Smooth muscle cell (in vitro differentiated cells): ENCODE measurements at regions not wholly inside any gene's neighbourhood (a gene's known extent, or its start where the extent isn't known, plus 50 kb on each side); places are given as distances from the start of the nearest gene placed in this dataset.

Experiments
- DNase-seq: peaks from one replicate; lab custom pipeline; 2025; ENCODE audit not compliant: unreplicated experiment; lab: John Stamatoyannopoulos, UW
- H2AFZ ChIP-seq: fragments of 200-600 bp; sonication (generic); 2 replicates; pipeline ENCODE4 v1.6.0; 2016; ENCODE audit warnings: antibody characterized with exemption, low read depth, mild to moderate bottlenecking
- H3F3A ChIP-seq: fragments of 200-600 bp; sonication (generic); 2 replicates; pipeline ENCODE4 v1.6.0; 2017; ENCODE audit warnings: antibody characterized with exemption, low read depth
- H3K27ac ChIP-seq: fragments of 200-600 bp; sonication (generic); 2 replicates; pipeline ENCODE4 v1.5.1; 2016; ENCODE audit warnings: low read depth, mild to moderate bottlenecking
- H3K27me3 ChIP-seq: fragments of 200-600 bp; sonication (generic); 2 replicates; pipeline ENCODE4 v1.6.1; 2016; ENCODE audit warnings: low read depth, mild to moderate bottlenecking
- H3K36me3 ChIP-seq: fragments of 200-600 bp; sonication (generic); 2 replicates; pipeline ENCODE4 v1.5.1; 2016; ENCODE audit warnings: low read depth
- H3K4me1 ChIP-seq: fragments of 200-600 bp; sonication (generic); 2 replicates; pipeline ENCODE4 v1.5.1; 2016; ENCODE audit warnings: low read depth
- H3K4me2 ChIP-seq: fragments of 200-600 bp; sonication (generic); 2 replicates; pipeline ENCODE4 v1.6.0; 2016; ENCODE audit warnings: mild to moderate bottlenecking
- H3K4me3 ChIP-seq: fragments of 200-600 bp; sonication (generic); 2 replicates; pipeline ENCODE4 v1.5.1; 2016; ENCODE audit warnings: mild to moderate bottlenecking
- H3K79me2 ChIP-seq: fragments of 200-600 bp; sonication (generic); 2 replicates; pipeline ENCODE4 v1.6.0; 2016; ENCODE audit warnings: low read depth, mild to moderate bottlenecking
- H3K9ac ChIP-seq: fragments of 200-600 bp; sonication (generic); 2 replicates; pipeline ENCODE4 v1.6.0; 2016; ENCODE audit warnings: low read depth
- H3K9me3 ChIP-seq: fragments of 200-600 bp; sonication (generic); replicated peaks from 2 replicates; pipeline ENCODE4 v1.5.1; 2016; ENCODE audit warnings: low read depth
- H4K20me1 ChIP-seq: fragments of 200-600 bp; sonication (generic); 2 replicates; pipeline ENCODE4 v1.6.0; 2016; ENCODE audit warnings: low read depth
- WGBS: methylation state at CpG from one replicate; pipeline ENCODE4 v1.1.7; 2016; ENCODE audit warnings: low lambda C conversion rate; 5-methylcytosine and 5-hydroxymethylcytosine counted together
- TF ChIP-seq, protein P1 (sequence below): fragments of 200-600 bp; sonication (generic); IDR thresholded peaks from 2 replicates; pipeline ENCODE4 v1.5.1; 2017; ENCODE audit warnings: borderline replicate concordance, mild to moderate bottlenecking, antibody characterized with exemption; ENCODE audit not compliant: insufficient read depth, poor library complexity, severe bottlenecking

DNA sequence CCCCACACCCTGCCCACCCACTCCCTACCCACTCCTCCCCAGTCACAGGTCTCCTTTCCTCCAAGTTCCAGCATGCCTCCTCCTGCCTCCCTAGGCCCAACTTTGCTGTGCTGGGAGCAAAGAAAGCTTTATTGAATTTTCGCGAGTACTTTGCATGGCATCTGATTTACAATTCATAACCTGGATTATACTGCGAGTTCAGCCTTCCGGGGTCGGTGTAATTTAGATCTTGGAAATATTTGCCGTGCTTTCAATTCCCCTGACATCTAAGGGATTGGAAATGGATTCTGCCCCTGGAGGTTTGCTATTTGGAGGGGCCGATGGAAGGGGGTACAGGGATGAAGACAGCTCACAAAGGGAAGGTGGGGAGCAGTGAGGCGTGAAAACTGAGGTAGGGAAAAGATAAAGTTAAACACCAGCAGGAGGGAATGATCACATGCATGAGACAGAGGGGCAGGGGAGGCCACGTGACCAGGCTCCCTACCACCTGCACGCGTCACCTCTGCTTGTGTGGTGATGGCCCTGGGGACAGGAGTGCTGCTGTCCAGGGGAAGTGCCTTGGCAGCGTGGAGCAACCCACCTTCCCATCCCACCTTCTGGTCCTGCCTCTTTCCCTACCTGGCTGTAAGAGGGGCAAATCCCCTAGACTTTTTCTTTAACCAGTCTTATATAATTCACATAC lies 132.3 kb upstream of the RPL38 start:
- Histone ChIP-seq H3K9ac (no peak overlapping the region), H3K27me3 (peaks cover 10% of the 10 kb centered on the region), H4K20me1 (no peaks in the 10 kb centered on the region), H2AFZ (no peak overlapping the region), H3K4me2 (no peak overlapping the region), H3K79me2 (no peaks in the 10 kb centered on the region), H3K4me1 (no peaks in the 10 kb centered on the region), H3K9me3 (no peaks in the 10 kb centered on the region), H3K27ac (no peak overlapping the region), H3F3A (no peaks in the 10 kb centered on the region), H3K36me3 (no peaks in the 10 kb centered on the region), H3K4me3 (no peak overlapping the region)
- DNase-seq = no peak
- WGBS = 91% methylated on average over 12 of the region's 12 CpGs
- TF ChIP-seq, protein P1, sequence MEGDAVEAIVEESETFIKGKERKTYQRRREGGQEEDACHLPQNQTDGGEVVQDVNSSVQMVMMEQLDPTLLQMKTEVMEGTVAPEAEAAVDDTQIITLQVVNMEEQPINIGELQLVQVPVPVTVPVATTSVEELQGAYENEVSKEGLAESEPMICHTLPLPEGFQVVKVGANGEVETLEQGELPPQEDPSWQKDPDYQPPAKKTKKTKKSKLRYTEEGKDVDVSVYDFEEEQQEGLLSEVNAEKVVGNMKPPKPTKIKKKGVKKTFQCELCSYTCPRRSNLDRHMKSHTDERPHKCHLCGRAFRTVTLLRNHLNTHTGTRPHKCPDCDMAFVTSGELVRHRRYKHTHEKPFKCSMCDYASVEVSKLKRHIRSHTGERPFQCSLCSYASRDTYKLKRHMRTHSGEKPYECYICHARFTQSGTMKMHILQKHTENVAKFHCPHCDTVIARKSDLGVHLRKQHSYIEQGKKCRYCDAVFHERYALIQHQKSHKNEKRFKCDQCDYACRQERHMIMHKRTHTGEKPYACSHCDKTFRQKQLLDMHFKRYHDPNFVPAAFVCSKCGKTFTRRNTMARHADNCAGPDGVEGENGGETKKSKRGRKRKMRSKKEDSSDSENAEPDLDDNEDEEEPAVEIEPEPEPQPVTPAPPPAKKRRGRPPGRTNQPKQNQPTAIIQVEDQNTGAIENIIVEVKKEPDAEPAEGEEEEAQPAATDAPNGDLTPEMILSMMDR = no peak

DNA sequence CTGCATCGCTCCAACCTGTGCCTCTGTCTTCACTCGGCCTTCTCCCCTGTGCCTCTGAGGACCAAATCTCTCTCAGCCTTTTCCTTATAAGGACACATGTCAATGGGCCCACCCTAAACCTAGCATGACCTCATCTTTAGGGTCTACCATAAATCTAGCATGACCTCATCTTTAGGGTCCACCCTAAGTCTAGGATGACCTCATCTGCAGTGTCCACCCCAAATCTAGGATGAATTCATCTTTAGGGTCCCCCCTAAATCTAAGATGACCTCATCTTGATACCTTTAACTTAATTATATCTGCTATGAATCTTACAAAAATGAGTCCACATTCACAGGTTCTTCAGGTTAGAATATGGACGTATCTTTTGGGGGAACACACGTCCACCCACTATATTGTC lies 131.1 kb upstream of the RPL38 start:
- Histone ChIP-seq H3K9ac (no peak overlapping the region), H3F3A (no peaks in the 10 kb centered on the region), H3K27ac (no peak overlapping the region), H3K4me3 (no peak overlapping the region), H3K4me2 (no peak overlapping the region), H3K9me3 (no peaks in the 10 kb centered on the region), H4K20me1 (no peaks in the 10 kb centered on the region), H3K79me2 (no peaks in the 10 kb centered on the region), H2AFZ (no peak overlapping the region), H3K36me3 (no peaks in the 10 kb centered on the region), H3K27me3 (no peaks in the 10 kb centered on the region), H3K4me1 (no peaks in the 10 kb centered on the region)
- no peak for DNase-seq
- TF ChIP-seq, protein P1 = no peak
- WGBS = 90% methylated on average over 4 of the region's 4 CpGs

DNA sequence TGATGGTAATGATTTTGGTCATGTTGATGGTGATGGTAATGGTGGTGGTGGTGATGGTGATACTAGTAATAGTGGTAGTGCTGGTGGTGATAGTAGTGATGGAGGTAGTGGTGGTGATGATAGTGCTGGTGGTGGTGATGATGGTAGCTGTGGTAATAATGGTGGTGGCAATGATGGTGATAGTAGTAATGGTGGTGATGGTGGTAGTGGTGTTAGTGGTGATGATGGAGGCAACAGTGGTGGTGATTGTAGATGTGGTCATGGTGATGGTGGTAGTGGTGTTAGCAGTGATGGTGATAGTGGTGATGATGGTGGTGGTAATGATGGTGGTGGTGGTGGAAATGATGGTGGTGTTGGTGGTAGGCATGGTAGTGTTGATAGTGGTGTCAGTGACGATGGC lies 127.0 kb upstream of the RPL38 start:
- Histone ChIP-seq H3K4me2 (no peak overlapping the region), H3K36me3 (no peaks in the 10 kb centered on the region), H3K9ac (no peak overlapping the region), H4K20me1 (no peaks in the 10 kb centered on the region), H3K4me1 (no peaks in the 10 kb centered on the region), H3K79me2 (no peaks in the 10 kb centered on the region), H3K27ac (no peak overlapping the region), H3K4me3 (no peak overlapping the region), H2AFZ (no peak overlapping the region), H3K9me3 (no peaks in the 10 kb centered on the region), H3K27me3 (peaks cover 18% of the 10 kb centered on the region), H3F3A (no peaks in the 10 kb centered on the region)
- WGBS = 100% methylated on average over 1 of the region's 1 CpG
- TF ChIP-seq, protein P1 = no peak
- no peak for DNase-seq

DNA sequence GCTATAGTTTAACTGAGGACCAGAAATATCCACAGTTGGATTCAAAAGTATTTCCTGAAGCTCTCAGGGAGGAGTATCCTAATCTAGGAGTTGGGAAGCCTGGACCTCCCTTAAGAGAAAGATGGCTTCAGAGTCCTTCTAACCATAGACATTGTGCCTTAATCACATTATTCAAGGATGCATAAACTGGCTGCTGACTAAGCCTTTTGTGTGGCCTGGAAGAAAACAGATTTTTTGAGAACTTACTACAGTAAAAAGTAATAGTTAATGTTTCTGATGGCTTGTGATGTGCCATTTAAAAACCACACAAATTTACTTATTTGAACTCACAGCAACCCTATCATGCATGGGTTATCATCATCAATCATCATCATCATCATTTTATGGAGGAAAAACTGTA lies 126.2 kb upstream of the RPL38 start:
- H3F3A ChIP-seq = no peaks in the 10 kb centered on the region
- H3K27ac ChIP-seq = no peak overlapping the region
- H3K4me2 ChIP-seq = no peak overlapping the region
- TF ChIP-seq, protein P1 = no peak
- no peaks in the 10 kb centered on the region for H3K9me3 ChIP-seq
- H3K4me3 ChIP-seq = no peak overlapping the region
- no peaks in the 10 kb centered on the region for H4K20me1 ChIP-seq
- peaks cover 18% of the 10 kb centered on the region for H3K27me3 ChIP-seq
- no peaks in the 10 kb centered on the region for H3K4me1 ChIP-seq
- no peak overlapping the region for H3K9ac ChIP-seq
- no peak for DNase-seq
- H3K36me3 ChIP-seq = no peaks in the 10 kb centered on the region
- H2AFZ ChIP-seq = no peak overlapping the region
- H3K79me2 ChIP-seq = no peaks in the 10 kb centered on the region
